ENCODE measurements at regions not wholly inside any gene's neighbourhood (a gene's known extent, or its start where the extent isn't known, plus 50 kb on each side); places are given as distances from the start of the nearest gene placed in this dataset.

- TF ChIP-seq CTCF (IDR thresholded peaks at IDR 0.05; ENCODE audit: low read depth, low read length) = no peak
- H3K4me3 ChIP-seq (ENCODE audit: low read depth, low read length) = no peak overlapping the region
Measured at GRCh38 chr1:95383111-95383510, 149.1 kb downstream of the RWDD3 start.

- TF ChIP-seq CTCF (IDR thresholded peaks at IDR 0.05; ENCODE audit: low read depth, low read length) = no peak
- H3K4me3 ChIP-seq (ENCODE audit: low read depth, low read length) = no peak overlapping the region
Measured at GRCh38 chr1:95384567-95384966, 150.6 kb downstream of the RWDD3 start.

GRCh38 chr1:95386371-95386770 is 152.4 kb downstream of the RWDD3 start:
- no peak overlapping the region for H3K4me3 ChIP-seq (ENCODE audit: low read depth, low read length)
- no peak for TF ChIP-seq CTCF (IDR thresholded peaks at IDR 0.05; ENCODE audit: low read depth, low read length)

- no peak overlapping the region for H3K4me3 ChIP-seq (ENCODE audit: low read depth, low read length)
- no peak for TF ChIP-seq CTCF (IDR thresholded peaks at IDR 0.05; ENCODE audit: low read depth, low read length)
Measured at GRCh38 chr1:95386915-95387314, 152.9 kb downstream of the RWDD3 start.

- no peak overlapping the region for H3K4me3 ChIP-seq (ENCODE audit: low read depth, low read length)
- TF ChIP-seq CTCF (IDR thresholded peaks at IDR 0.05; ENCODE audit: low read depth, low read length) = no peak
Measured at GRCh38 chr1:95388031-95388430, 154.0 kb downstream of the RWDD3 start.

- no peak overlapping the region for H3K4me3 ChIP-seq (ENCODE audit: low read depth, low read length)
- TF ChIP-seq CTCF (IDR thresholded peaks at IDR 0.05; ENCODE audit: low read depth, low read length) = no peak
Measured at GRCh38 chr1:95393434-95393833, 159.4 kb downstream of the RWDD3 start.

GRCh38 chr1:95396557-95396956 is 162.5 kb downstream of the RWDD3 start:
- no peak for TF ChIP-seq CTCF (IDR thresholded peaks at IDR 0.05; ENCODE audit: low read depth, low read length)
- H3K4me3 ChIP-seq (ENCODE audit: low read depth, low read length) = no peak overlapping the region
